Fibroblast of villous mesenchyme (primary cell): ENCODE measurements at regions not wholly inside any gene's neighbourhood (a gene's known extent, or its start where the extent isn't known, plus 50 kb on each side); places are given as distances from the start of the nearest gene placed in this dataset.
"Not testable (repeated sequence)": the region's sequence is repeated elsewhere in the genome, so short reads cannot be mapped to it uniquely, and the experiment has no call there.

Experiments
- DNase-seq: peaks from one replicate; pipeline ENCODE4 v3.0.0-alpha.2; 2010; ENCODE audit warnings: low read depth
- H3K4me3 ChIP-seq: 2 replicates; pipeline ENCODE4 v1.5.1; 2011; ENCODE audit warnings: low read depth, mild to moderate bottlenecking, low read length
- TF ChIP-seq, protein P1 (sequence below): IDR thresholded peaks from 2 replicates; pipeline ENCODE4 v1.5.1; 2012; ENCODE audit warnings: low read depth, mild to moderate bottlenecking, low read length; ENCODE audit not compliant: insufficient read depth

DNA sequence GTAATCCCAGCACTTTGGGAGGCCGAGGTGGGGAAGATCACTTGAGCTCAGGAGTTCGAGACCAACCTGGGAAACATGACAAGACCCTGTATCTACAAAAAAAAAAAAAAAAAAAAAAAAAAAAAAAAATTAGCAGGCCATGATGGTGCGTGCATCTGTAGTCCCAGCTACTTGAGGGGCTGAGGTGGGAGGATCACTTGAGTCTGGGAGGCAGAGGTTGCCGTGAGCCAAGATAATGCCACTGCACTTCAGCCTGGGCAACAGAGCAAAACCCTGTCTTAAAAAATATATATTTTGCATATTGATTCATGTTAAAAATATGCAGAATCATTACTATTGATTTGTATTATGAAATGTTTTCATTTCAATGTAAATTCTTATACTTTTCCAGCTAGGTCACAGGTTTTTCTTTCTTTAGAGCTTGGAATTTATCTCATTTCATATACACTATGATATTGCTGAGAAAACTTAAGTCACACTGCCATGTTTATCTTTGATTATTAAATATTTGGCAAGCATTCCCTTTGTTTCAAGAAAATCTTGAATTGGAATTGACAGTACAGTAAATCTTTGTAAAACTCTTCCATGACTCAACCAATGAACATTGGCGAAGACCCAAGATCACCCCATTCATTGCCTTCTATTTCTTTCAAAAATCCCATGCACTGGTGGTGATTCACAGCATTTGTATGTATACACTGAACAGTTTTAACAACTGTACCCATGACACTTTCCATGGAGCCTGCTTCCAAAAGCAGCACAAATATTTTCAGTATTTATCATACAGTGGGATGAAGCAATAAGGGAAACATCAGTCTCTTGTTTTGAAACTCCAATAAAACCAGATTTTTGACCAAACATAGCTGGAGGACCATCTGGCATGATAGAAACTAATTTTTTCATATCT lies 83.5 kb upstream of the TNRC6A start:
- TF ChIP-seq, protein P1, sequence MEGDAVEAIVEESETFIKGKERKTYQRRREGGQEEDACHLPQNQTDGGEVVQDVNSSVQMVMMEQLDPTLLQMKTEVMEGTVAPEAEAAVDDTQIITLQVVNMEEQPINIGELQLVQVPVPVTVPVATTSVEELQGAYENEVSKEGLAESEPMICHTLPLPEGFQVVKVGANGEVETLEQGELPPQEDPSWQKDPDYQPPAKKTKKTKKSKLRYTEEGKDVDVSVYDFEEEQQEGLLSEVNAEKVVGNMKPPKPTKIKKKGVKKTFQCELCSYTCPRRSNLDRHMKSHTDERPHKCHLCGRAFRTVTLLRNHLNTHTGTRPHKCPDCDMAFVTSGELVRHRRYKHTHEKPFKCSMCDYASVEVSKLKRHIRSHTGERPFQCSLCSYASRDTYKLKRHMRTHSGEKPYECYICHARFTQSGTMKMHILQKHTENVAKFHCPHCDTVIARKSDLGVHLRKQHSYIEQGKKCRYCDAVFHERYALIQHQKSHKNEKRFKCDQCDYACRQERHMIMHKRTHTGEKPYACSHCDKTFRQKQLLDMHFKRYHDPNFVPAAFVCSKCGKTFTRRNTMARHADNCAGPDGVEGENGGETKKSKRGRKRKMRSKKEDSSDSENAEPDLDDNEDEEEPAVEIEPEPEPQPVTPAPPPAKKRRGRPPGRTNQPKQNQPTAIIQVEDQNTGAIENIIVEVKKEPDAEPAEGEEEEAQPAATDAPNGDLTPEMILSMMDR = no peak
- peak; percentile 100 for DNase-seq
- H3K4me3 ChIP-seq = no peak overlapping the region

DNA sequence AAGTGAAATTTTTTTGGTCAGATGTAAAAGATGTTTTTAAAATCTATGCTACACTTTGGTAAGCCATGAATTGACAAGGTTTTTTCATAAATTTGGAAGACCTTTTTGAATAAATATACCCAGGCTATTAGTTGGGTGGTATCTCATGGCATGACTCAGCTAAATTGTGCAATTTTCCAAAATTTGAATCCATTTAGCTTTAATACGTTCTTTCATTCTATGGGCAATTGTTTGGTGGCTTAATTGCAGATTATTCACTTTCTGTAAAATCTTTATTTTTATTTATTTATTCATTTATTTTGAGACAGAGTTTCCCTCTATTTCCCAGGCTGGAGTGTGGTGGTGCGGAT lies 82.8 kb upstream of the TNRC6A start:
- DNase-seq = no peak
- TF ChIP-seq, protein P1 = no peak
- no peak overlapping the region for H3K4me3 ChIP-seq

DNA sequence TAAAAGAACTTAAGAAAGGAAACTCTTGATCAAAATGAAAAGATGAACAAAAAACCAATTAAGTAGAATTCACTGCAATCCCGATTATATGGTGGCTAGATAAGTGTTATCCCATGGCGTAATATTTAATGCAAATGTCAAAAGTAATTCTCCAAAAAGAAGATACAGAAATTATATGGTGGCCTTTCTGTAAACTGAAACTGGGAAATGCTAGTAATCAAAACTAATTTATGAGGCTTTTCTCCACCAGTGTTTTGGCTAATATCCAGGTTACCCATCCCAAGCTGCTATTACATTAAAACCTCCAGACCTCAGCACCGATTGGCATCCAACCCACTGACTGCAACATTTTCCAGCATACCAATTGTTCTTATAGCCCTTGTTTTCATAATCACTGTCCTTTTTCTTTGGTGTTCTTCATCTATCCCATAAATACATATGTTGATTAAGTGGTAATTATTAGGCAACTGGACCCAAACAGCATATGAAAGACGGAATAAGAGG lies 77.2 kb upstream of the TNRC6A start:
- no peak overlapping the region for H3K4me3 ChIP-seq
- TF ChIP-seq, protein P1 = no peak
- peak; percentile 42 for DNase-seq

DNA sequence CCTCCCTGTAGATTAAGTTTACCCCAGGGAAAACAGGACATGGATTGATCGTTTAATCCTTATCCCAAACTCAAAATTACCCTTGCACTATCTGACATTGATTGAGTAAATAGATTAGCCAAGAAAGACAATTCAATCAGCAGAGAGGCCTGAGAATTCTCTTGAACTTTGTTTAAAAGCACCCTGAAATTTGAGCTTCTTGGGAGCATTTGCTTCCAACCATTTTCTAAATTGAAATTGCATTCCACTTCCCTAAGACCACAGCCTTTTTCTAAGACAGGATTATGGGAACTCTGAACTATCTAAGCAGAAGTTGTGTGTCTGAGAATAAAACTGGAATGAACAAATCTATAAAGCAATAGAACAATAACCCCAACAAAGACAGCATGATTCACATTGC lies 76.6 kb upstream of the TNRC6A start:
- no peak for DNase-seq
- TF ChIP-seq, protein P1 = no peak
- H3K4me3 ChIP-seq = no peak overlapping the region

DNA sequence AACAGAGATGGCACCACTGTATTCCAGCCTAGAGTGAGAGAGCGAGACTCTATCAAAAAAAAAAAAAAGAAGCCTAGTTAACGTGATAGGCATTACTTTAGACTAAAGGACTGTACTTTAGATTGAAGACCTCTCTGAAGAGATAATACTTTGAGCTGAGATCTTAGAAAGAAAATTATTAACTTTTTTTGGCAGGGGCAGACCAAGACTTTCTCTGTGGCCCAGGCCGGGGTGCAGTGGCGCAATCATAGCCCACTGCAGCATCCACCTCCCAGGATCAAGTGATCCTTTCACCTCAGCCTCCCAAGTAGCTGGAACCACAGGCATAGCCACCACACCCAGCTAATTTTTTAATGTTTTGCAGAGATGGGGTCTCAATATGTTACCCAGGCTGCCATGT lies 75.7 kb upstream of the TNRC6A start:
- TF ChIP-seq, protein P1 = no peak
- no peak overlapping the region for H3K4me3 ChIP-seq
- DNase-seq = no peak

DNA sequence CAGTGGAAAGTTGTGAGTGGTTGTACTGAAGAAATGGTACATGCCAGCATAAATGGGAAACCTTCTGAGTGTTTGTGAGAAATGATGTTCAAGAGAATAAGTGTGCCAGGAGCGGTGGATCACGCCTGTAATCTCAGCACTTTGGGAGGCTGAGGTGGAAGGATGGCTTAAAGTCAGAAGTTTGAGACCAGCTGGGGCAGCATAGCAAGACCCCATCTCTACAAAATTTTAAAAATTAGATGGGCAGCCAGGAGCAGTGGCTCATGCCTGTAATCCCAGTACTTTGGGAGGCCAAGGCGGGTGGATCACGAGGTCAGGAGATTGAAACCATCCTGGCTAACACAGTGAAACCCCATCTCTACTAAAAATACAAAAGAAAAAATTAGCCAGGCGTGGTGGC lies 63.5 kb upstream of the TNRC6A start:
- H3K4me3 ChIP-seq, DNase-seq: not testable (repeated sequence)

DNA sequence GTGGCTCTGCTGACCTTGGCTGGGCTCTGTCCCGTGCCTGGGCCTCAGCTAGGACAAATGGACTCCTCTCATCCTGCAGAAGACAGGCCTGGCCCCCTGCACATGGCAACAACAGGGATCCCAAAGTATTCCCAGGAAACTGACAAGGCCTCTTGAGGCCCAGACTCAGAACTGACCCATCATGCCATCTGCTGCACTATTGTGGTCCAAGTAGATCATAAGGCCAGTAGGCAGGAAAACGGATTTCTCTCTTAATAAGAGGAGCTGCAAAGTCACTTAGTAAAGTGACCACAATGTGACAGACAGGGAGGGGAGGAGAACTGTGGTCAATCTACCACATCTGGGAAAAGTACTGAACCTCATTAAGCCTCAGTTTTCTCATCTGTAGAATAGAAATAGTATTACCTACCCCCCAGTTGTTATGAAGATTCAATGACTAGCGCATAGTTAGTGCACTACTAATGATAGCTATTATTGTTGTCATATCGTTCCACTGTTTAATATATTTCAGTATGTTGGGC lies 62.1 kb upstream of the TNRC6A start:
- H3K4me3 ChIP-seq = no peak overlapping the region
- DNase-seq = no peak
- TF ChIP-seq, protein P1 = no peak
